Adrenal gland (tissue), 5 donors: ENCODE measurements at regions not wholly inside any gene's neighbourhood (a gene's known extent, or its start where the extent isn't known, plus 50 kb on each side); places are given as distances from the start of the nearest gene placed in this dataset.

ENCODE experiments used
- POLR2A ChIP-seq, 2 donors: fragments of 450-650 bp; IDR thresholded peaks; one replicate each; pipeline ENCODE4 v1.6.1; 2017; ENCODE audit warnings: antibody characterized with exemption in 2 of 2, mild to moderate bottlenecking in 2 of 2, moderate library complexity in 1 of 2
- TF ChIP-seq, protein P1 (sequence below), 6 experiments: fragments of 450-650 bp in 4 of 6; fragments of 200-600 bp in 2 of 6; sonication (generic) in 1 of 6; IDR thresholded peaks; 1 replicate in 5 of 6; 2 replicates in 1 of 6; pipeline versions ENCODE4 v1.5.1 to v1.8.0; 2016 to 2021; ENCODE audit warnings: antibody characterized with exemption in 6 of 6, mild to moderate bottlenecking in 2 of 6, moderate library complexity in 1 of 6
- donor health status: DM: no; HTN: no; CAD: no.

DNA sequence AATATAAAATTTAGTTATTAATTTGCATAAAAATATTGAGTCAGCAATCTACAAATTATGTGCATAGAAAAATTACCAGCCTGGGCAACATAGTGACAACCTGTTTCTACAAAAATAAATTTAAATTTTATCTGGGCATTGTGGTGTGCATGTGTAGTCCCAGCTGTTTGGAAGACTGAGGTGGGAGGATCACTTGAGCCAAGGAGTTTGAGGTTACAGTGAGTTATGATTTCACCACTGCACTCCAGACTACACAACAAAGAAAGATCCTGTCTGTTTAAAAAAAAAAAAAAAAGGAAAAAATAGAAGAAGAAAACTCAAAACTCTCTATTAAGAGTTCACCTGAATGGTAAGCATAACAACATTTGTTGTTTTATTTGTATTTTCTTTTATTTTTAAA lies 1048.4 kb upstream of the CDH2 start:
- TF ChIP-seq, protein P1, sequence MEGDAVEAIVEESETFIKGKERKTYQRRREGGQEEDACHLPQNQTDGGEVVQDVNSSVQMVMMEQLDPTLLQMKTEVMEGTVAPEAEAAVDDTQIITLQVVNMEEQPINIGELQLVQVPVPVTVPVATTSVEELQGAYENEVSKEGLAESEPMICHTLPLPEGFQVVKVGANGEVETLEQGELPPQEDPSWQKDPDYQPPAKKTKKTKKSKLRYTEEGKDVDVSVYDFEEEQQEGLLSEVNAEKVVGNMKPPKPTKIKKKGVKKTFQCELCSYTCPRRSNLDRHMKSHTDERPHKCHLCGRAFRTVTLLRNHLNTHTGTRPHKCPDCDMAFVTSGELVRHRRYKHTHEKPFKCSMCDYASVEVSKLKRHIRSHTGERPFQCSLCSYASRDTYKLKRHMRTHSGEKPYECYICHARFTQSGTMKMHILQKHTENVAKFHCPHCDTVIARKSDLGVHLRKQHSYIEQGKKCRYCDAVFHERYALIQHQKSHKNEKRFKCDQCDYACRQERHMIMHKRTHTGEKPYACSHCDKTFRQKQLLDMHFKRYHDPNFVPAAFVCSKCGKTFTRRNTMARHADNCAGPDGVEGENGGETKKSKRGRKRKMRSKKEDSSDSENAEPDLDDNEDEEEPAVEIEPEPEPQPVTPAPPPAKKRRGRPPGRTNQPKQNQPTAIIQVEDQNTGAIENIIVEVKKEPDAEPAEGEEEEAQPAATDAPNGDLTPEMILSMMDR (IDR thresholded peaks at IDR 0.05) = no peak
- no peak for TF ChIP-seq POLR2A (IDR thresholded peaks at IDR 0.05)
